ENCODE measurements at regions not wholly inside any gene's neighbourhood (a gene's known extent, or its start where the extent isn't known, plus 50 kb on each side); places are given as distances from the start of the nearest gene placed in this dataset.

DNA sequence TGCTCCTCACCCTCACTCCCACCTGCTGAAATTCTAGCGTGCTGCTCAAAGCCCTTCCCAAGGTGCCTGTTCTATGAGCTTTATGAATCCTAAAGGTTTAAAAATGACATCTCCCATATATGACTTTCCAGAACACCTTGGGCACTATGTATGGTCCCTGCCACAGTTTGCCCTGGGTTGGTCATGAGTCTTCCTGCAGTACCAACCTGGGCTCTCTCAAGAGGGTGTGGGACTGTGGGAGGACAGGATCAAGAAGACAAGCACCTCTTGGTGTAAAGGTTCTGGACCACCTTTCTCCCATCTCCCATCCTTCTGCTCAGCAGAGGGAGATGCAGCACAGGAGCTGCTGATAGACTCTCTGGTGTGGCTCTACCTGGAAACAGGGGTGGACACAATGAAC is 134.1 kb downstream of the FCRL5 start:
- FAIRE-seq (no peak), DNase-seq (no peak), ATAC-seq (no peak)
- no peaks in the 10 kb centered on the region for H3K36me3 ChIP-seq
- H3K27ac ChIP-seq = no peak overlapping the region
- intact Hi-C loops (cut with DNase I) = no loop called here
- WGBS, 2 donors = 72 to 94% methylated on average over 1 of the region's 1 CpG
- H3K9me3 ChIP-seq = no peaks in the 10 kb centered on the region
- H3K4me1 ChIP-seq = no peaks in the 10 kb centered on the region
- no peaks in the 10 kb centered on the region for H3K27me3 ChIP-seq
- TF ChIP-seq, protein P1, sequence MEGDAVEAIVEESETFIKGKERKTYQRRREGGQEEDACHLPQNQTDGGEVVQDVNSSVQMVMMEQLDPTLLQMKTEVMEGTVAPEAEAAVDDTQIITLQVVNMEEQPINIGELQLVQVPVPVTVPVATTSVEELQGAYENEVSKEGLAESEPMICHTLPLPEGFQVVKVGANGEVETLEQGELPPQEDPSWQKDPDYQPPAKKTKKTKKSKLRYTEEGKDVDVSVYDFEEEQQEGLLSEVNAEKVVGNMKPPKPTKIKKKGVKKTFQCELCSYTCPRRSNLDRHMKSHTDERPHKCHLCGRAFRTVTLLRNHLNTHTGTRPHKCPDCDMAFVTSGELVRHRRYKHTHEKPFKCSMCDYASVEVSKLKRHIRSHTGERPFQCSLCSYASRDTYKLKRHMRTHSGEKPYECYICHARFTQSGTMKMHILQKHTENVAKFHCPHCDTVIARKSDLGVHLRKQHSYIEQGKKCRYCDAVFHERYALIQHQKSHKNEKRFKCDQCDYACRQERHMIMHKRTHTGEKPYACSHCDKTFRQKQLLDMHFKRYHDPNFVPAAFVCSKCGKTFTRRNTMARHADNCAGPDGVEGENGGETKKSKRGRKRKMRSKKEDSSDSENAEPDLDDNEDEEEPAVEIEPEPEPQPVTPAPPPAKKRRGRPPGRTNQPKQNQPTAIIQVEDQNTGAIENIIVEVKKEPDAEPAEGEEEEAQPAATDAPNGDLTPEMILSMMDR (IDR thresholded peaks at IDR 0.05) = no peak
- no peak overlapping the region for H3K4me3 ChIP-seq

DNA sequence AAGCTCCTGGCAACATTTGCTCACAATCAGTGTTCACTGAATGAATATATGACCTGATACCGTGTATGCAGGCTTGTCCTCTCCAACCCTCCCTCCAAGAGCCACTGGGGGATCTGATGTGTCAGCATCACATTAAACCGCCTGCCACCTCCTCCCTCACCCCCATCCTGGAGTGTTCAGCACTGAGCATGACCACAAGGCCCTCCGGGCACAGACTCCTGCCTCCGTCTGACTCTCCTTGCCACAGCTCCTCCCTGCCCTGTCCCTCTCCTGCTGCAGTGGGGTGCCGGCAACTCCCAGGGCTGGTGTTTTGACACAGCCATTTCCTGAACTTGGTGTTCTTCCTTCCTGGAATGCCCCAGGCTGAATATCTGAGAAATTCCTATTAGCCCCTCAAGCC is 136.7 kb downstream of the FCRL5 start:
- 77 to 83% methylated on average over 5 of the region's 5 CpGs for WGBS, 2 donors
- FAIRE-seq = no peak
- no peak for DNase-seq
- Histone ChIP-seq H3K27me3 (no peaks in the 10 kb centered on the region), H3K9me3 (no peaks in the 10 kb centered on the region), H3K4me3 (no peak overlapping the region), H3K4me1 (no peaks in the 10 kb centered on the region), H3K27ac (no peak overlapping the region), H3K36me3 (no peaks in the 10 kb centered on the region)
- no peak for ATAC-seq
- intact Hi-C loops (cut with DNase I) = no loop called here
- TF ChIP-seq, protein P1 (IDR thresholded peaks at IDR 0.05) = no peak

GRCh38 chr1:157412308-157412707 is 140.0 kb downstream of the FCRL5 start:
- intact Hi-C loops (cut with DNase I) = no loop called here
- ATAC-seq (no peak), DNase-seq (no peak)

GRCh38 chr1:157411769-157412168 is 140.5 kb downstream of the FCRL5 start:
- TF ChIP-seq, protein P1 (IDR thresholded peaks at IDR 0.05) = no peak
- no peak for ATAC-seq
- no peak for FAIRE-seq
- Histone ChIP-seq H3K9me3 (no peaks in the 10 kb centered on the region), H3K4me3 (no peak overlapping the region), H3K4me1 (no peaks in the 10 kb centered on the region), H3K27me3 (no peaks in the 10 kb centered on the region), H3K27ac (no peak overlapping the region), H3K36me3 (no peaks in the 10 kb centered on the region)
- no peak for DNase-seq
- intact Hi-C loops (cut with DNase I) = no loop called here
- WGBS, 2 donors = 48% methylated on average over 4 of the region's 4 CpGs

More at GRCh38 chr1:157412308-157412707, 140.0 kb downstream of the FCRL5 start:
- H3K27me3 ChIP-seq = no peaks in the 10 kb centered on the region
- H3K4me1 ChIP-seq = no peaks in the 10 kb centered on the region
- H3K36me3 ChIP-seq = no peaks in the 10 kb centered on the region
- TF ChIP-seq, protein P1 (IDR thresholded peaks at IDR 0.05) = no peak
- no peak for FAIRE-seq
- WGBS, 2 donors = 47 to 63% methylated on average over 2 of the region's 2 CpGs
- H3K27ac ChIP-seq = no peak overlapping the region
- no peaks in the 10 kb centered on the region for H3K9me3 ChIP-seq
- H3K4me3 ChIP-seq = no peak overlapping the region

DNA sequence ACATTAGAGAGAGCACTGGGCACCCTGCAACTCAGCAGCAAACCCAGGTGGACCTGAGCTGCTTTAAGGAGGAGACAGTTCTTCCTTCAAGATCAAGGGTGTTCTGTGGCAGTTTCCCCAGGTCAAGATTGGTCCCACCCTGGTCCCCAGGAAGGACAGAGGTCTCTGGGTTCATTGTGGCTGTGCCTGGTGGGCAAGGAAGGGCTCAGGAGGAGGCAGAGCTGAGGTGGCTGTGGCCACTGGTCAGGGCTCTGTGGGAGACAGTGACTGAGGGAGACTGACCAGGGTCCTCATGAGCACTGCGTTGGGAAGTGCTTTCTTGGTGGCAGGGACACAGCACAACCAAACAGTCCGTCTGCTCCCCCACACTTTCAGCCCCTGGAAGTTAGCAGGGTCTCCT is 141.3 kb downstream of the FCRL5 start:
- H3K36me3 ChIP-seq = no peaks in the 10 kb centered on the region
- TF ChIP-seq, protein P1 (IDR thresholded peaks at IDR 0.05) = no peak

More for the DNA sequence above, 141.3 kb downstream of the FCRL5 start:
- no peak for DNase-seq
- ATAC-seq = no peak
- H3K27ac ChIP-seq = no peak overlapping the region
- FAIRE-seq = no peak
- no peak overlapping the region for H3K4me3 ChIP-seq
- H3K27me3 ChIP-seq = no peaks in the 10 kb centered on the region
- no peaks in the 10 kb centered on the region for H3K4me1 ChIP-seq
- WGBS, 2 donors = 69 to 85% methylated on average over 2 of the region's 2 CpGs
- intact Hi-C loops (cut with DNase I) = no loop called here
- no peaks in the 10 kb centered on the region for H3K9me3 ChIP-seq

Measured in pancreas (tissue), 10 donors.